GM23338 (cell line): ENCODE measurements at regions not wholly inside any gene's neighbourhood (a gene's known extent, or its start where the extent isn't known, plus 50 kb on each side); places are given as distances from the start of the nearest gene placed in this dataset.

Experiments
- ATAC-seq: fragments of 200-7000 bp; cut with Tn5 transposase; 3 replicates; pipeline ENCODE4 v1.9.1; 2020
- DNase-seq: peaks from one replicate; pipeline ENCODE4 v3.0.0-alpha.2; 2015; ENCODE audit warnings: low spot score
- H2AFZ ChIP-seq: fragments of 200-600 bp; sonication (generic); 2 replicates; pipeline ENCODE4 v1.8.0; 2016; ENCODE audit warnings: antibody characterized with exemption, mild to moderate bottlenecking, moderate library complexity
- H3F3A ChIP-seq: fragments of 200-600 bp; sonication (generic); replicated peaks from 2 replicates; pipeline ENCODE4 v1.8.0; 2017; ENCODE audit warnings: antibody characterized with exemption, mixed run types, low read depth
- H3K27ac ChIP-seq: fragments of 200-600 bp; sonication (generic); 2 replicates; pipeline ENCODE4 v1.6.1; 2016; ENCODE audit warnings: low read depth
- H3K27me3 ChIP-seq: fragments of 200-600 bp; sonication (generic); 2 replicates; pipeline ENCODE4 v1.8.0; 2016; ENCODE audit warnings: mild to moderate bottlenecking, mixed run types, moderate library complexity; ENCODE audit not compliant: insufficient read depth
- H3K36me3 ChIP-seq: fragments of 200-600 bp; sonication (generic); 2 replicates; pipeline ENCODE4 v1.8.0; 2016; ENCODE audit warnings: mild to moderate bottlenecking; ENCODE audit not compliant: insufficient read depth
- H3K4me1 ChIP-seq: fragments of 200-600 bp; sonication (generic); 2 replicates; pipeline ENCODE4 v1.8.0; 2016; ENCODE audit warnings: mild to moderate bottlenecking, moderate library complexity; ENCODE audit not compliant: insufficient read depth
- H3K4me2 ChIP-seq: fragments of 200-600 bp; sonication (generic); 2 replicates; pipeline ENCODE4 v1.7.1; 2017; ENCODE audit warnings: mixed run types
- H3K4me3 ChIP-seq: fragments of 200-600 bp; sonication (generic); 2 replicates; pipeline ENCODE4 v1.6.1; 2016; ENCODE audit warnings: mixed run types
- H3K79me2 ChIP-seq: fragments of 200-600 bp; sonication (generic); replicated peaks from 2 replicates; pipeline ENCODE4 v1.8.0; 2017; ENCODE audit warnings: mild to moderate bottlenecking; ENCODE audit not compliant: insufficient read depth
- H3K9me2 ChIP-seq: fragments of 200-600 bp; sonication (generic); 2 replicates; pipeline ENCODE4 v1.8.0; 2017; ENCODE audit not compliant: insufficient read depth
- H4K20me1 ChIP-seq: fragments of 200-600 bp; sonication (generic); replicated peaks from 2 replicates; pipeline ENCODE4 v1.8.0; 2017; ENCODE audit warnings: mild to moderate bottlenecking; ENCODE audit not compliant: insufficient read depth
- H3K27ac Mint-ChIP-seq: 2 replicates; pipeline ENCODE4 v1.8.0; 2020; ENCODE audit warnings: inconsistent platforms, mild to moderate bottlenecking, moderate library complexity, mixed read lengths
- H3K27me3 Mint-ChIP-seq: 3 replicates; pipeline ENCODE4 v1.8.0; 2022; ENCODE audit warnings: low read depth, mild to moderate bottlenecking, moderate library complexity, mixed read lengths, inconsistent platforms; ENCODE audit not compliant: insufficient read depth, poor library complexity
- H3K36me3 Mint-ChIP-seq: 3 replicates; pipeline ENCODE4 v1.8.0; 2021; ENCODE audit warnings: low read depth, mild to moderate bottlenecking, inconsistent platforms, moderate library complexity, mixed read lengths
- H3K4me1 Mint-ChIP-seq: 3 replicates; pipeline ENCODE4 v1.8.0; 2020; ENCODE audit warnings: mild to moderate bottlenecking, inconsistent platforms, mixed read lengths
- H3K4me3 Mint-ChIP-seq: 3 replicates; pipeline ENCODE4 v1.8.0; 2021; ENCODE audit warnings: moderate library complexity, mild to moderate bottlenecking, inconsistent platforms, mixed read lengths
- H3K9me3 Mint-ChIP-seq: 3 replicates; pipeline ENCODE4 v1.8.0; 2020; ENCODE audit warnings: moderate library complexity, mild to moderate bottlenecking, inconsistent platforms, mixed read lengths
- ETS1 ChIP-seq: IDR thresholded peaks from 2 replicates; pipeline ENCODE4 v1.6.1; 2016; ENCODE audit warnings: antibody characterized with exemption
- EZH2 ChIP-seq: fragments of 200-600 bp; sonication (generic); IDR thresholded peaks from one replicate; pipeline ENCODE4 v1.8.0; 2017; ENCODE audit warnings: antibody characterized with exemption, mild to moderate bottlenecking, low read depth; ENCODE audit not compliant: unreplicated experiment
- EZH2phosphoT487 ChIP-seq: fragments of 200-600 bp; sonication (generic); IDR thresholded peaks from one replicate; pipeline ENCODE4 v1.8.1; 2018; ENCODE audit warnings: antibody characterized with exemption; ENCODE audit not compliant: unreplicated experiment
- JUNB ChIP-seq: IDR thresholded peaks from one replicate; pipeline ENCODE4 v1.6.1; 2016; ENCODE audit warnings: antibody characterized with exemption; ENCODE audit not compliant: unreplicated experiment
- NANOG ChIP-seq: IDR thresholded peaks from 2 replicates; pipeline ENCODE4 v1.6.1; 2016; ENCODE audit warnings: antibody characterized with exemption, borderline replicate concordance
- POLR2AphosphoS5 ChIP-seq: IDR thresholded peaks from 2 replicates; pipeline ENCODE4 v1.6.1; 2016; ENCODE audit warnings: antibody characterized with exemption, low read depth
- REST ChIP-seq: IDR thresholded peaks from one replicate; pipeline ENCODE4 v1.6.1; 2018; ENCODE audit warnings: antibody characterized with exemption; ENCODE audit not compliant: unreplicated experiment
- STAT1 ChIP-seq: IDR thresholded peaks from one replicate; pipeline ENCODE4 v1.6.1; 2016; ENCODE audit warnings: antibody characterized with exemption; ENCODE audit not compliant: unreplicated experiment
- ZNF114 ChIP-seq: fragments of 250-450 bp; sonication (Bioruptor Pico); IDR thresholded peaks from 2 replicates; pipeline ENCODE4 v1.5.0; 2020; ENCODE audit warnings: mild to moderate bottlenecking, moderate library complexity
- ZNF331 ChIP-seq: fragments of 250-450 bp; sonication (Bioruptor Pico); IDR thresholded peaks from 2 replicates; pipeline ENCODE4 v1.5.0; 2020; ENCODE audit warnings: low read depth, mild to moderate bottlenecking, moderate library complexity
- ZNF462 ChIP-seq: fragments of 250-450 bp; sonication (Bioruptor Pico); IDR thresholded peaks from 2 replicates; pipeline ENCODE4 v1.5.0; 2020; ENCODE audit warnings: mild to moderate bottlenecking, moderate library complexity

GRCh38 chr3:27971600-27971999 lies 249.5 kb upstream of the EOMES start:
- Histone ChIP-seq H2AFZ (0 out of 2 replicates have a peak overlapping the region, but pooled peaks have one; percentile 2), H3K4me3 (no peak overlapping the region), H3K27ac (no peak overlapping the region), H3K27me3 (no peaks in the 10 kb centered on the region), H3K79me2 (no peaks in the 10 kb centered on the region), H3K4me1 (peaks cover 10% of the 10 kb centered on the region; the same call in 1 of the 2 replicates), H3K36me3 (no peaks in the 10 kb centered on the region), H3K9me2 (no peaks in the 10 kb centered on the region), H3K4me2 (0 out of 2 replicates have a peak overlapping the region, but pooled peaks have one; percentile 14), H4K20me1 (no peaks in the 10 kb centered on the region), H3F3A (no peaks in the 10 kb centered on the region)
- H3K27me3 Mint-ChIP-seq: peaks cover 4% of the 10 kb centered on the region
- H3K36me3 Mint-ChIP-seq: no peaks in the 10 kb centered on the region
- no peak overlapping the region for H3K27ac Mint-ChIP-seq
- DNase-seq (peak; percentile 6), ATAC-seq (peak; percentile 55)
- no peak for TF ChIP-seq EZH2
- H3K9me3 Mint-ChIP-seq: peaks cover 3% of the 10 kb centered on the region; the same call in 1 of the 3 replicates
- H3K4me3 Mint-ChIP-seq: no peak overlapping the region
- peaks cover 18% of the 10 kb centered on the region for H3K4me1 Mint-ChIP-seq

- Histone ChIP-seq H3K79me2 (no peaks in the 10 kb centered on the region), H2AFZ (no peak overlapping the region), H3K36me3 (no peaks in the 10 kb centered on the region), H4K20me1 (no peaks in the 10 kb centered on the region), H3K4me2 (no peak overlapping the region), H3K9me2 (no peaks in the 10 kb centered on the region), H3K27me3 (no peaks in the 10 kb centered on the region), H3K27ac (no peak overlapping the region), H3F3A (no peaks in the 10 kb centered on the region), H3K4me3 (no peak overlapping the region), H3K4me1 (peaks cover 7% of the 10 kb centered on the region; the same call in 1 of the 2 replicates)
- no peaks in the 10 kb centered on the region for H3K27me3 Mint-ChIP-seq
- no peaks in the 10 kb centered on the region for H3K36me3 Mint-ChIP-seq
- no peak overlapping the region for H3K27ac Mint-ChIP-seq
- DNase-seq: no peak
- no peak overlapping the region for H3K4me3 Mint-ChIP-seq
- H3K9me3 Mint-ChIP-seq: peaks cover 3% of the 10 kb centered on the region; the same call in 1 of the 3 replicates
- ATAC-seq: no peak
- H3K4me1 Mint-ChIP-seq: peaks cover 5% of the 10 kb centered on the region; the same call in 2 of the 3 replicates
- TF ChIP-seq NANOG (no peak), ETS1 (no peak), EZH2 (no peak), POLR2AphosphoS5 (no peak), JUNB (no peak), REST (no peak), ZNF462 (CRISPR knock-in tag) (no peak), EZH2phosphoT487 (no peak), ZNF114 (no peak), STAT1 (no peak), ZNF331 (CRISPR knock-in tag) (no peak)
These were observed 254.8 kb upstream of the EOMES start for GRCh38 chr3:27976933-27977332.
